ENCODE measurements at regions not wholly inside any gene's neighbourhood (a gene's known extent, or its start where the extent isn't known, plus 50 kb on each side); places are given as distances from the start of the nearest gene placed in this dataset.

DNA sequence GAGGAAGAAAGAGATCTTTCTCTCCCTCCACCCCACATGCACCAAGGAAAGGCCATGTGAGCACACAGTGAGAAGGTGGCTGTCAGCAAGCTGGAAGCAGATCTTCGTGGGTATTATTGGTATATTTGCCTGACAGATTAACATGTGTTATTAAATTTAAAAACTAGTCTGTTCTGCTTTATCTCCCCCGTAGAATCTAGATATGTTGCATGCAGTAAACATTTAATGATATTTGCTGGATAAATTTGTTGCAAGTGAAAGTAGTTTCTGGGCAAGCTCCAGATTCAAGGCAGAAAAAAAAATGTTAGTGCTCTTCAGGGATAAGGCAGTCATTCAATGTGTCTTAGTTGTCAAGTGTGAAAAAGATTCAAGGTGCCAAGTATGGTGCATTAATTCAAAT is 215.0 kb upstream of the TAS2R1 start:
- 37 to 85% methylated on average over 2 of the region's 2 CpGs for WGBS, 2 donors
- ATAC-seq (ENCODE audit: low FRiP score) (no peak), DNase-seq (no peak)
- Histone ChIP-seq H3K4me3 (ENCODE audit: low read length in 2 of 2) (no peak overlapping the region), H3K27ac (ENCODE audit: low read depth in 1 of 2, low read length in 2 of 2) (no peak overlapping the region), H3K4me1 (ENCODE audit: control insufficient read depth in 1 of 2, insufficient read depth in 2 of 2, low read length in 2 of 2) (no peaks in the 10 kb centered on the region), H3K27me3 (ENCODE audit: control insufficient read depth in 1 of 2, insufficient read depth in 2 of 2, low read length in 1 of 2) (no peaks in the 10 kb centered on the region), H3K36me3 (ENCODE audit: control insufficient read depth in 1 of 2, insufficient read depth in 2 of 2, low read length in 1 of 2) (no peaks in the 10 kb centered on the region), H3K9me3 (ENCODE audit: control insufficient read depth, low read length) (peaks cover 1% of the 10 kb centered on the region)
- intact Hi-C loops (cut with DNase I): no loop called here

GRCh38 chr5:9841516-9842170 is 211.5 kb upstream of the TAS2R1 start:
- Histone ChIP-seq H3K27me3 (ENCODE audit: control insufficient read depth in 1 of 2, insufficient read depth in 2 of 2, low read length in 1 of 2) (no peaks in the 10 kb centered on the region), H3K36me3 (ENCODE audit: control insufficient read depth in 1 of 2, insufficient read depth in 2 of 2, low read length in 1 of 2) (no peaks in the 10 kb centered on the region), H3K9me3 (ENCODE audit: control insufficient read depth, low read length) (peaks cover 1% of the 10 kb centered on the region), H3K27ac (ENCODE audit: low read depth in 1 of 2, low read length in 2 of 2) (no peak overlapping the region), H3K4me1 (ENCODE audit: control insufficient read depth in 1 of 2, insufficient read depth in 2 of 2, low read length in 2 of 2) (no peaks in the 10 kb centered on the region), H3K4me3 (ENCODE audit: low read length in 2 of 2) (no peak overlapping the region)
- no peak for DNase-seq
- no peak for ATAC-seq (ENCODE audit: low FRiP score)
- WGBS, 2 donors: 87 to 88% methylated on average over 2 of the region's 2 CpGs
- intact Hi-C loops (cut with DNase I): no loop called here

DNA sequence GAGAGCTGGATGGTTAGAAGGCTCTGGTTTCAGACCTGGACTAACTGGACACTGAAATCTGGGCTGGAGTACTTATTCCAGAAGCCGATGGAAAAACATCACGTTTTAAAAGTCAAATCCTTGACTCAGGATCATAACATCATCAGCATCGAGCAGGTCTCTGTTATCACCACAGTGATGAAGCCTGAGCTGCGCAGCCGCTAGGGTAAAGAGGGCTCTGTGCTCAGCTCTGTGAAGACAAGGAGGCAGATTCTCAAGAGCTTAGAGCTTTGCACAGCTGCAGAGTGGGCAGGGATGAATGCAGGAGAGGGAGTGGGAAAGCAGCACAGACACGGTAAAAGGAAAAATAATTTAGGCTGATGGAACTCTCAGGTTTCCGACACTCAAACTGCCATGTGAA is 208.8 kb upstream of the TAS2R1 start:
- H3K4me1 ChIP-seq (ENCODE audit: control insufficient read depth in 1 of 2, insufficient read depth in 2 of 2, low read length in 2 of 2): no peaks in the 10 kb centered on the region
- H3K36me3 ChIP-seq (ENCODE audit: control insufficient read depth in 1 of 2, insufficient read depth in 2 of 2, low read length in 1 of 2): no peaks in the 10 kb centered on the region
- no peak overlapping the region for H3K27ac ChIP-seq (ENCODE audit: low read depth in 1 of 2, low read length in 2 of 2)
- intact Hi-C loops (cut with DNase I): no loop called here
- no peaks in the 10 kb centered on the region for H3K27me3 ChIP-seq (ENCODE audit: control insufficient read depth in 1 of 2, insufficient read depth in 2 of 2, low read length in 1 of 2)
- no peak for ATAC-seq (ENCODE audit: low FRiP score)
- 67 to 68% methylated on average over 7 of the region's 7 CpGs for WGBS, 2 donors
- H3K9me3 ChIP-seq (ENCODE audit: control insufficient read depth, low read length): peaks cover 3% of the 10 kb centered on the region
- DNase-seq: no peak
- H3K4me3 ChIP-seq (ENCODE audit: low read length in 2 of 2): no peak overlapping the region

- H3K36me3 ChIP-seq (ENCODE audit: control insufficient read depth in 1 of 2, insufficient read depth in 2 of 2, low read length in 1 of 2): no peaks in the 10 kb centered on the region
- H3K4me3 ChIP-seq (ENCODE audit: low read length in 2 of 2): no peak overlapping the region
- no peak for DNase-seq
- no peak for ATAC-seq (ENCODE audit: low FRiP score)
- H3K9me3 ChIP-seq (ENCODE audit: control insufficient read depth, low read length): peaks cover 2% of the 10 kb centered on the region
- H3K27ac ChIP-seq (ENCODE audit: low read depth in 1 of 2, low read length in 2 of 2): no peak overlapping the region
- 42% methylated on average over 9 of the region's 9 CpGs for WGBS, 2 donors
- intact Hi-C loops (cut with DNase I): no loop called here
- no peaks in the 10 kb centered on the region for H3K4me1 ChIP-seq (ENCODE audit: control insufficient read depth in 1 of 2, insufficient read depth in 2 of 2, low read length in 2 of 2)
- H3K27me3 ChIP-seq (ENCODE audit: control insufficient read depth in 1 of 2, insufficient read depth in 2 of 2, low read length in 1 of 2): peaks cover 0 to 1% of the 10 kb centered on the region in 2 donors
Measured at GRCh38 chr5:9834871-9835770, 205.0 kb upstream of the TAS2R1 start.

- Histone ChIP-seq H3K9me3 (ENCODE audit: control insufficient read depth, low read length) (peaks cover 2% of the 10 kb centered on the region), H3K27me3 (ENCODE audit: control insufficient read depth in 1 of 2, insufficient read depth in 2 of 2, low read length in 1 of 2) (peaks cover 0 to 1% of the 10 kb centered on the region in 2 donors), H3K4me3 (ENCODE audit: low read length in 2 of 2) (no peak overlapping the region), H3K27ac (ENCODE audit: low read depth in 1 of 2, low read length in 2 of 2) (no peak overlapping the region), H3K4me1 (ENCODE audit: control insufficient read depth in 1 of 2, insufficient read depth in 2 of 2, low read length in 2 of 2) (no peaks in the 10 kb centered on the region), H3K36me3 (ENCODE audit: control insufficient read depth in 1 of 2, insufficient read depth in 2 of 2, low read length in 1 of 2) (no peaks in the 10 kb centered on the region)
- DNase-seq (no peak), ATAC-seq (ENCODE audit: low FRiP score) (no peak)
- WGBS, 2 donors: 94 to 96% methylated on average over 6 of the region's 6 CpGs
- intact Hi-C loops (cut with DNase I): no loop called here
Measured at GRCh38 chr5:9833871-9834270, 203.7 kb upstream of the TAS2R1 start.

DNA sequence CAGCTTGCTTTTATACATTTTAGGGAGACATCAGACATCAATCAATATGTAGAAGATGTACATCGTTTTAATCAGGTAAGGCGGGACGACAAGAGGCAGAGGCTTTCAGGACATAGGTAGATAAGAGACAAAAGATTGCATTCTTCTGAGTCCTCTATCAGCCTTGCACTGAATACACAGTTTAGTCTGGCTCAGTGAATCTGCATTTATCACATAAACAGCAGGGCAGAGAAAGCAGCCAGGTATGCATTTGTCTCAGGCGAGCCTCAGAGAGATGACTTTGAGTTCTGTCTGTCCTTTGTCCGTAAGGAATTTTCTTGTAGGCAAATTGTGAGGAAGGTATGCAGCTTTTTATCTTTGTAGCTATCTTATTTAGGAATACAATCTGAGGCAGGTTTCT is 202.8 kb upstream of the TAS2R1 start:
- peaks cover 2% of the 10 kb centered on the region for H3K9me3 ChIP-seq (ENCODE audit: control insufficient read depth, low read length)
- H3K4me3 ChIP-seq (ENCODE audit: low read length in 2 of 2): no peak overlapping the region
- H3K4me1 ChIP-seq (ENCODE audit: control insufficient read depth in 1 of 2, insufficient read depth in 2 of 2, low read length in 2 of 2): no peaks in the 10 kb centered on the region
- WGBS, 2 donors: 87 to 88% methylated on average over 5 of the region's 5 CpGs
- intact Hi-C loops (cut with DNase I): no loop called here
- H3K36me3 ChIP-seq (ENCODE audit: control insufficient read depth in 1 of 2, insufficient read depth in 2 of 2, low read length in 1 of 2): no peaks in the 10 kb centered on the region
- no peak overlapping the region for H3K27ac ChIP-seq (ENCODE audit: low read depth in 1 of 2, low read length in 2 of 2)
- peaks cover 0 to 1% of the 10 kb centered on the region in 2 donors for H3K27me3 ChIP-seq (ENCODE audit: control insufficient read depth in 1 of 2, insufficient read depth in 2 of 2, low read length in 1 of 2)
- ATAC-seq (ENCODE audit: low FRiP score) (no peak), DNase-seq (no peak)

- H3K36me3 ChIP-seq (ENCODE audit: control insufficient read depth in 1 of 2, insufficient read depth in 2 of 2, low read length in 1 of 2): no peaks in the 10 kb centered on the region
- ATAC-seq (ENCODE audit: low FRiP score) (no peak), DNase-seq (no peak)
- WGBS, 2 donors: 97 to 98% methylated on average over 6 of the region's 6 CpGs
- intact Hi-C loops (cut with DNase I): no loop called here
- H3K27ac ChIP-seq (ENCODE audit: low read depth in 1 of 2, low read length in 2 of 2): no peak overlapping the region
- H3K27me3 ChIP-seq (ENCODE audit: control insufficient read depth in 1 of 2, insufficient read depth in 2 of 2, low read length in 1 of 2): peaks cover 0 to 1% of the 10 kb centered on the region in 2 donors
- H3K4me3 ChIP-seq (ENCODE audit: low read length in 2 of 2): no peak overlapping the region
- no peaks in the 10 kb centered on the region for H3K4me1 ChIP-seq (ENCODE audit: control insufficient read depth in 1 of 2, insufficient read depth in 2 of 2, low read length in 2 of 2)
- peaks cover 2% of the 10 kb centered on the region for H3K9me3 ChIP-seq (ENCODE audit: control insufficient read depth, low read length)
Measured at GRCh38 chr5:9831823-9832222, 201.7 kb upstream of the TAS2R1 start.

DNA sequence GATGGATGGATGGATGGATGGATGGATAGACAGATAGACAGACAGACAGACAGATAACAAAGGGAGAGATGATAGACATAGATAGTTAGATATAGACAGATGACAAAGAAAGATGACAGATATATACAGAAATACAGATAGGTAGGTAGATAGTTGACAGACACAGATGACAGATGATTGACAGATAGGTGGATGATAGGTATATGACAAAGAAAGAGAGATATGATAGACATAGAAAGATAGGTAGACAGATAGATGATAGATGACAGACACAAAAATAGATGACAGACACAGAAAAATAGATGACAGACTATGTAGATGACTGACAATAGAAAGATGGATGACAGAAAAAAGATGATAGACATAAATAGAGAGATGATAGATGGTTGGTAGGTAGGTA is 200.0 kb upstream of the TAS2R1 start:
- Histone ChIP-seq H3K27me3 (ENCODE audit: control insufficient read depth in 1 of 2, insufficient read depth in 2 of 2, low read length in 1 of 2) (peaks cover 0 to 1% of the 10 kb centered on the region in 2 donors), H3K9me3 (ENCODE audit: control insufficient read depth, low read length) (peaks cover 2% of the 10 kb centered on the region), H3K4me3 (ENCODE audit: low read length in 2 of 2) (no peak overlapping the region), H3K4me1 (ENCODE audit: control insufficient read depth in 1 of 2, insufficient read depth in 2 of 2, low read length in 2 of 2) (no peaks in the 10 kb centered on the region), H3K27ac (ENCODE audit: low read depth in 1 of 2, low read length in 2 of 2) (no peak overlapping the region), H3K36me3 (ENCODE audit: control insufficient read depth in 1 of 2, insufficient read depth in 2 of 2, low read length in 1 of 2) (no peaks in the 10 kb centered on the region)
- DNase-seq: no peak
- intact Hi-C loops (cut with DNase I): no loop called here
- ATAC-seq (ENCODE audit: low FRiP score): no peak

GRCh38 chr5:9829621-9830020 is 199.5 kb upstream of the TAS2R1 start:
- no peak overlapping the region for H3K27ac ChIP-seq (ENCODE audit: low read depth in 1 of 2, low read length in 2 of 2)
- WGBS, 2 donors: 98 to 100% methylated on average over 2 of the region's 2 CpGs
- DNase-seq (no peak), ATAC-seq (ENCODE audit: low FRiP score) (no peak)
- peaks cover 0 to 1% of the 10 kb centered on the region in 2 donors for H3K27me3 ChIP-seq (ENCODE audit: control insufficient read depth in 1 of 2, insufficient read depth in 2 of 2, low read length in 1 of 2)
- H3K4me3 ChIP-seq (ENCODE audit: low read length in 2 of 2): no peak overlapping the region
- intact Hi-C loops (cut with DNase I): no loop called here
- H3K4me1 ChIP-seq (ENCODE audit: control insufficient read depth in 1 of 2, insufficient read depth in 2 of 2, low read length in 2 of 2): no peaks in the 10 kb centered on the region
- H3K36me3 ChIP-seq (ENCODE audit: control insufficient read depth in 1 of 2, insufficient read depth in 2 of 2, low read length in 1 of 2): no peaks in the 10 kb centered on the region
- no peaks in the 10 kb centered on the region for H3K9me3 ChIP-seq (ENCODE audit: control insufficient read depth, low read length)

Measured in aorta (tissue), 5 donors.